ENCODE measurements at regions not wholly inside any gene's neighbourhood (a gene's known extent, or its start where the extent isn't known, plus 50 kb on each side); places are given as distances from the start of the nearest gene placed in this dataset.

DNA sequence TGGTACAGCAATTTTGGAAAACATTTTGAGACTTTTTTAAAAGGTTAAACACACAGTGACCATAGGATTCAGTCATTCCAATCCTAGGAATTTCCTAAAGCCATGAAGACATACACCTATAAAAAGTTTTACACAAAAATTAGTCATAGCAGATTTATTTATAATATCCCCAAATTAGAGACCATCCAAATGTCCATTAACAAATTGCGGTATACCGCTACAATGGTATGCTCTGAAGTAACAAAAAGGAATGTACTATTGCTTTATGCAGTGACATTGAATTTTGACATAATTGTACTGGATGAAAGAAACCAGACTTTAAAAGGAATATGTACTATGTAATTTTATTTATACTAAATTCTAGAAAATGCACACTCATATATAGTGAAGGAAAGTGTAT is 362.8 kb downstream of the HGF start:
- no peak for TF ChIP-seq EZH2 (IDR thresholded peaks at IDR 0.05; ENCODE audit: low read length, unreplicated experiment)
- TF ChIP-seq, protein P1, sequence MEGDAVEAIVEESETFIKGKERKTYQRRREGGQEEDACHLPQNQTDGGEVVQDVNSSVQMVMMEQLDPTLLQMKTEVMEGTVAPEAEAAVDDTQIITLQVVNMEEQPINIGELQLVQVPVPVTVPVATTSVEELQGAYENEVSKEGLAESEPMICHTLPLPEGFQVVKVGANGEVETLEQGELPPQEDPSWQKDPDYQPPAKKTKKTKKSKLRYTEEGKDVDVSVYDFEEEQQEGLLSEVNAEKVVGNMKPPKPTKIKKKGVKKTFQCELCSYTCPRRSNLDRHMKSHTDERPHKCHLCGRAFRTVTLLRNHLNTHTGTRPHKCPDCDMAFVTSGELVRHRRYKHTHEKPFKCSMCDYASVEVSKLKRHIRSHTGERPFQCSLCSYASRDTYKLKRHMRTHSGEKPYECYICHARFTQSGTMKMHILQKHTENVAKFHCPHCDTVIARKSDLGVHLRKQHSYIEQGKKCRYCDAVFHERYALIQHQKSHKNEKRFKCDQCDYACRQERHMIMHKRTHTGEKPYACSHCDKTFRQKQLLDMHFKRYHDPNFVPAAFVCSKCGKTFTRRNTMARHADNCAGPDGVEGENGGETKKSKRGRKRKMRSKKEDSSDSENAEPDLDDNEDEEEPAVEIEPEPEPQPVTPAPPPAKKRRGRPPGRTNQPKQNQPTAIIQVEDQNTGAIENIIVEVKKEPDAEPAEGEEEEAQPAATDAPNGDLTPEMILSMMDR (conservative IDR thresholded peaks at IDR 0.05; ENCODE audit: low read depth, low read length) = no peak
- no peak for TF ChIP-seq EZH2phosphoT487 (IDR thresholded peaks at IDR 0.05; ENCODE audit: borderline replicate concordance, low read length)
